ENCODE measurements at regions not wholly inside any gene's neighbourhood (a gene's known extent, or its start where the extent isn't known, plus 50 kb on each side); places are given as distances from the start of the nearest gene placed in this dataset.

DNA sequence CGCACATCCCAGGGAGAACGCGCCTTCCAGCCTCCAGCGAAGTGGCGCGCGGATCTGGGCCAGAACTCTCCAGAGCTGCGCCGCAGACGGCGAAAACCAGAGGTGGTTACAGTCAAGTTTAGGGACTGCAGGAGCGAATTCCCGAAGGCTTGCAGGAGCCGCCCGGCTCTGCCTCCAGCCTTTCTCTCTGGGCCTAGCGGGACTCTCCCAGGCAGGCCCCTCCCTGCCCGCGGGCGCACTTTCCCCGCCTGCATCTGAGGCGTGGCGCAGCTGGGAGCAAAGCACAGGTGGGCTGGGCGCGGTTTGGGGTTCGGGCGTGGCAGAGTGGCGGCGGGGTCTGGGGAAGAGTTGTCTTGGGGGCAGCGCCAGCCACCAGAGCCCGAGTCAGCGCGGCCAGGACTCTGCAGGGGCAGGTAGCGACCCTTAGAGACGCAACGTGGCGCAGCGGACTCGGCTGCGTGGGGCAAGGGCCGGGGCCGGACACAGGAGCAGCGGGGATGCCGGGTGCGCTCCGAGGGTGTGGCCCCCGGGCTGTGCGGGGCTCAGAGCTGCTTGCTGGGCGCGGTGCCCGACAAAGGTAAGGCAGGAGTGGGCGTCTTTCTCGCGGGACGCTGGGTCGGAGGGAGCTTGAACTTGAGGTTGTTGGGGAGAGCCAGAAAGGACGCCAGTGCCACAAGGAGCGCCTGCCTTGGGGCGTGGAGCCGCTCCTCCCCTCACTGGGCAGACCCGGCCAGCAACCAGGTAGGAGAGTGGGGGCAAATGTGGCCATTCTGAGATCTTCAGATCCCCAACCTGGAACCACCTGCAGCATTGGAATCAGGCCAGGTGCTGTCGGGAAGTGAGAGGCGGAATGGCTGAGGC, 1126.0 kb downstream of the AACS start:
- Histone ChIP-seq H3K9me3 (ENCODE audit: low read depth, low read length) (no peaks in the 10 kb centered on the region), H3K27me3 (ENCODE audit: insufficient read depth, low read length) (no peaks in the 10 kb centered on the region), H3K4me3 (ENCODE audit: insufficient read depth, low read length) (peak overlapping the region; percentile 55), H3K4me1 (ENCODE audit: insufficient read depth, low read length) (no peaks in the 10 kb centered on the region), H3K4me2 (ENCODE audit: insufficient read depth, low read length) (peak overlapping the region; percentile 43), H2AFZ (ENCODE audit: low read length) (peak overlapping the region; percentile 50), H3K36me3 (ENCODE audit: insufficient read depth, low read length) (no peaks in the 10 kb centered on the region), H4K20me1 (ENCODE audit: insufficient read depth, low read length) (no peaks in the 10 kb centered on the region), H3K27ac (ENCODE audit: low read depth, low read length) (no peak overlapping the region), H3K79me2 (ENCODE audit: insufficient read depth, low read length) (no peaks in the 10 kb centered on the region)
- TF ChIP-seq, protein P1, sequence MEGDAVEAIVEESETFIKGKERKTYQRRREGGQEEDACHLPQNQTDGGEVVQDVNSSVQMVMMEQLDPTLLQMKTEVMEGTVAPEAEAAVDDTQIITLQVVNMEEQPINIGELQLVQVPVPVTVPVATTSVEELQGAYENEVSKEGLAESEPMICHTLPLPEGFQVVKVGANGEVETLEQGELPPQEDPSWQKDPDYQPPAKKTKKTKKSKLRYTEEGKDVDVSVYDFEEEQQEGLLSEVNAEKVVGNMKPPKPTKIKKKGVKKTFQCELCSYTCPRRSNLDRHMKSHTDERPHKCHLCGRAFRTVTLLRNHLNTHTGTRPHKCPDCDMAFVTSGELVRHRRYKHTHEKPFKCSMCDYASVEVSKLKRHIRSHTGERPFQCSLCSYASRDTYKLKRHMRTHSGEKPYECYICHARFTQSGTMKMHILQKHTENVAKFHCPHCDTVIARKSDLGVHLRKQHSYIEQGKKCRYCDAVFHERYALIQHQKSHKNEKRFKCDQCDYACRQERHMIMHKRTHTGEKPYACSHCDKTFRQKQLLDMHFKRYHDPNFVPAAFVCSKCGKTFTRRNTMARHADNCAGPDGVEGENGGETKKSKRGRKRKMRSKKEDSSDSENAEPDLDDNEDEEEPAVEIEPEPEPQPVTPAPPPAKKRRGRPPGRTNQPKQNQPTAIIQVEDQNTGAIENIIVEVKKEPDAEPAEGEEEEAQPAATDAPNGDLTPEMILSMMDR (IDR thresholded peaks at IDR 0.05; ENCODE audit: extremely low read depth, low read depth, low read length) = no peak
- DNase-seq (ENCODE audit: insufficient read length, low spot score, missing footprints) = peak; percentile 48

- H3K4me2 ChIP-seq (ENCODE audit: insufficient read depth, low read length) = no peak overlapping the region
- no peak overlapping the region for H3K27ac ChIP-seq (ENCODE audit: low read depth, low read length)
- no peak for DNase-seq (ENCODE audit: insufficient read length, low spot score, missing footprints)
- H3K36me3 ChIP-seq (ENCODE audit: insufficient read depth, low read length) = no peaks in the 10 kb centered on the region
- TF ChIP-seq, protein P1 (IDR thresholded peaks at IDR 0.05; ENCODE audit: extremely low read depth, low read depth, low read length) = no peak
- H2AFZ ChIP-seq (ENCODE audit: low read length) = no peak overlapping the region
- H4K20me1 ChIP-seq (ENCODE audit: insufficient read depth, low read length) = no peaks in the 10 kb centered on the region
- H3K9me3 ChIP-seq (ENCODE audit: low read depth, low read length) = no peaks in the 10 kb centered on the region
- no peak overlapping the region for H3K4me3 ChIP-seq (ENCODE audit: insufficient read depth, low read length)
- no peaks in the 10 kb centered on the region for H3K27me3 ChIP-seq (ENCODE audit: insufficient read depth, low read length)
- H3K79me2 ChIP-seq (ENCODE audit: insufficient read depth, low read length) = no peaks in the 10 kb centered on the region
- no peaks in the 10 kb centered on the region for H3K4me1 ChIP-seq (ENCODE audit: insufficient read depth, low read length)
Observed at GRCh38 chr12:126191949-126192348, 1126.7 kb downstream of the AACS start.

- H3K4me1 ChIP-seq (ENCODE audit: insufficient read depth, low read length) = no peaks in the 10 kb centered on the region
- DNase-seq (ENCODE audit: insufficient read length, low spot score, missing footprints) = no peak
- no peak overlapping the region for H3K4me3 ChIP-seq (ENCODE audit: insufficient read depth, low read length)
- no peak overlapping the region for H3K4me2 ChIP-seq (ENCODE audit: insufficient read depth, low read length)
- H3K27me3 ChIP-seq (ENCODE audit: insufficient read depth, low read length) = no peaks in the 10 kb centered on the region
- no peaks in the 10 kb centered on the region for H3K79me2 ChIP-seq (ENCODE audit: insufficient read depth, low read length)
- no peak overlapping the region for H3K27ac ChIP-seq (ENCODE audit: low read depth, low read length)
- no peak overlapping the region for H2AFZ ChIP-seq (ENCODE audit: low read length)
- H3K36me3 ChIP-seq (ENCODE audit: insufficient read depth, low read length) = no peaks in the 10 kb centered on the region
- no peaks in the 10 kb centered on the region for H3K9me3 ChIP-seq (ENCODE audit: low read depth, low read length)
- no peaks in the 10 kb centered on the region for H4K20me1 ChIP-seq (ENCODE audit: insufficient read depth, low read length)
- TF ChIP-seq, protein P1 (IDR thresholded peaks at IDR 0.05; ENCODE audit: extremely low read depth, low read depth, low read length) = no peak
Observed at GRCh38 chr12:126193190-126193589, 1128.0 kb downstream of the AACS start.

DNA sequence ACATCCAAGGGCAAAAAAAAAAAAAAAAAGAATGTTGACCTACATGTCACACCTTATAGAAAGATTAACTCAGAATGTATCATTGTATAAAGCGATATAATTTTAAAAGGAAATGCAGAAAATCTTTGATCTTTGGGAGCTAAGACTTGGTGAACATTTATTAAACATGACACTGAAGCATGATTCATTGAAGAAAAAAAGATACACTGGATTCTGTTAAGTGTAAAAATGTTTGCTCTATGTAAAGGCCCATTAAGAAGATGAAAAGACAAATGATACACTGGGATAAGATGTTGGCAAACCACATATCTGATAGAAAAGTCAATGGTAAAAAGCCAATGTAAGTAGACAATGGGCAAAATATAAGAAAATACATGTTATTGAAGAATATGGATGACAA, 1131.0 kb downstream of the AACS start:
- no peak overlapping the region for H3K4me2 ChIP-seq (ENCODE audit: insufficient read depth, low read length)
- no peaks in the 10 kb centered on the region for H3K79me2 ChIP-seq (ENCODE audit: insufficient read depth, low read length)
- H4K20me1 ChIP-seq (ENCODE audit: insufficient read depth, low read length) = no peaks in the 10 kb centered on the region
- H3K27ac ChIP-seq (ENCODE audit: low read depth, low read length) = no peak overlapping the region
- no peak overlapping the region for H2AFZ ChIP-seq (ENCODE audit: low read length)
- H3K9me3 ChIP-seq (ENCODE audit: low read depth, low read length) = no peaks in the 10 kb centered on the region
- TF ChIP-seq, protein P1 (IDR thresholded peaks at IDR 0.05; ENCODE audit: extremely low read depth, low read depth, low read length) = no peak
- no peaks in the 10 kb centered on the region for H3K36me3 ChIP-seq (ENCODE audit: insufficient read depth, low read length)
- H3K27me3 ChIP-seq (ENCODE audit: insufficient read depth, low read length) = no peaks in the 10 kb centered on the region
- no peak overlapping the region for H3K4me3 ChIP-seq (ENCODE audit: insufficient read depth, low read length)
- DNase-seq (ENCODE audit: insufficient read length, low spot score, missing footprints) = no peak
- H3K4me1 ChIP-seq (ENCODE audit: insufficient read depth, low read length) = no peaks in the 10 kb centered on the region
